ENCODE measurements at regions not wholly inside any gene's neighbourhood (a gene's known extent, or its start where the extent isn't known, plus 50 kb on each side); places are given as distances from the start of the nearest gene placed in this dataset.
"Not testable (repeated sequence)": the region's sequence is repeated elsewhere in the genome, so short reads cannot be mapped to it uniquely, and the experiment has no call there.

- no peak for DNase-seq
These were observed 734.8 kb upstream of the CDH6 start for GRCh38 chr5:30458681-30459080.

DNA sequence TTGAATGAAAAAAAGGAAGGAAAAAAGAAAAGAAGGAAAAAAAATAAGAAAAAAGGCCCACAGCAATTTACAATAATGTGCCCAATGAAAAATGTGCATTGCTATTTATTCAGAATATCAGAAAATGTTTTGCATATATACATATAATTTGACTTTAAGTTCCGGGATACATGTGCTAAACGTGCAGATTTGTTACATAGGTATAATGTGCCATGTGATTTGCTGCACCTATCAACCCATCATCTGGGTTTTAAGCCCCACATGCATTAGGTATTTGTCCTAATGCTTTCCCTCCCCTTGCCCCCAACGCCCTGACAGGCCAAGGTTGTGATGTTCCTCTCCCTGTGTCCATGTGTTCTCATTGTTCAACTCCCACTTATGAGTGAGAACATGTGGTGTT, 738.0 kb upstream of the CDH6 start:
- DNase-seq = not testable (repeated sequence)

GRCh38 chr5:30453168-30453567, 740.3 kb upstream of the CDH6 start:
- DNase-seq = no peak

- DNase-seq = no peak
These were observed 743.3 kb upstream of the CDH6 start for GRCh38 chr5:30450153-30450552.

DNA sequence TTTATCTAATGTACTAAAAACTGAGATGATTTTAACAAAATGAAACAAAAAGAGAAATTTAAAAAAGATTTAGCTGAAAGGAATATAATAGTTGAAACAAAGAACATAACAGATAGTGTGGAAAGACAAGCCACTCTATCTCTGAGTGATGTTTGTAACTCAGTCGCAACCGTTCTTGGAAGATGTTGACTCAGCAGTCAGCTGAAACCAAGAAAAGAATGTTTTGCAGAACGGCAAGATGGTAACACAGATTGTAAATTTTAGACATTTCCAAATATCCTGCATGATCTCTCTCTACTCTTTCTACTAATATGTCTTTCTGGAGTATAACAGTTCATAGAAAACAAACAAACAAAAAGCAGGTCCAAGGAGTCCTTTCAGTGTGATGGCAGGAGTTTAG, 746.1 kb upstream of the CDH6 start:
- no peak for DNase-seq

DNA sequence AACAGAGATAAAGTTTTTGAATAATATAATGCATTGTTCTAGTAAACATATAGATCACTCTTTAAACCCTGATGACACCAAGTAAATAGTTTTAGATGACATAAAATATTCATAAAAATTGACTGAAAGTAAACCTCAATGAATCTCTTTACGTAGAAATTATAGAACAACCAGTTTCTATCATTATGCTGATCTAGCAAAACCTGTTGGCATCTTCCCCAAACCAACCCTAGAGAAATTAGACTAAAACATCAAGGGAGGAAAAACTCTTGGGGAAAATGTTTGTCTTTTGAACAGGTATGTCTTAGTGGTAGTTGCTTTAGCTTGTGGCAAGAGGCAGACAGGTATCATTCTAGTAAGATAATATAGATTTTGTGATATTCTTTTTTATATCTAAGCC, 747.0 kb upstream of the CDH6 start:
- no peak for DNase-seq

DNA sequence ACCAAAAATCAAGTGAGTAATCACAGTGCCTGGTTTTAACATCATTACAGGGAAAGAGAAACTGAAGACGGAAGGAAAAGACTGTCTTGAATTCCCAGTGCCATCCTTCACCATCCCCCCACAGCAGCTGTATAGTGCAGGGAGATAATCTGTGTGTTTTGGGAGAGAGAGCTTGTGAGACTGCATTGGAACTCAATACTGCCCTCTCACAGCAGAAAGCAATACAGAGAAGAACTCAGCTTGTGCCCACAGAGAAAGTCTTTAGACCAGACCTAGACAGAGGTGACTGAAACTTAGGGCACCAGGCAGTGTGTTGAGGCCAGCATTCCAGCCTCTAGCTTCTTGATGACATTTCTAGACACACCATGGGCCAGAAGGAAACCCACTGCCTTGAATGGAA, 754.7 kb upstream of the CDH6 start:
- no peak for DNase-seq

DNA sequence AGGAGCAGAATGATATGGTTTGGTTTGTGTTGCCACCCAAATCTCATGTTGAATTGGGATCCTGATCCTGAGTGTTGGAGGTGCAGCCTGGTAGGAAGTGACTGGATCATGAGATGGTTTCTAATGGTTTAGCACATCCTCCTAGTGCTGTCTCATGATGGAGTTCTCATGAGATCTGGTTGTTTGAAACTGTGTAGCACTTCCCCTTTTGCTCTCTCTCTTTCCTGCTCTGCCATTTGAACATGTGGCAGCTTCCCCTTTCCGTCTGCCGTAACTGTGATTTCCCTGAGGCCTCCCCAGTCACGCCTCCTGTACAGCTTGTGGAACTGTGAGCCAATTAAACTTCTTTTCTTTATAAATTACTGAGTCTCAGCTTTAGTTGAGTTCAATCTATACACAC, 756.8 kb upstream of the CDH6 start:
- DNase-seq = no peak

- not testable (repeated sequence) for DNase-seq
These were observed 764.5 kb upstream of the CDH6 start for GRCh38 chr5:30428866-30429407.

DNA sequence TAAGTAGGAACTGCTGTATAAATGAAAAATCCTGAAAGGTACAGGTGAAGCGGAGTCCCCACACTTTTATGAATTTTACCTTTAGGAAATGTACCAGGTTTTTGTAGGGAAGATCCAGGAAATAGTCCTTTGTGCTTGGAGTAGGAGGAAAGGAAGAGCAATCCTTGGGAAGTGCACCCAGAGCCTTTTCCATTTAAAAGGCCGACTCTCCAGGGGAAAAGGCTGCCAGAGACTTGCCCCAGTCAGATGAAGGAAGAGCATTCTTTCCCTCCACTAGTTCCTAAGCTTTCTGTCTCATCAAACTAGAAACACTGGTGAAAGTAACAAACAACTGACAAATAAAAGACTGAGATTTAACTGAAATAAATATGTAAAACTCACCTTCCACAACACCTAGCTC, 779.4 kb upstream of the CDH6 start:
- DNase-seq = no peak

DNA sequence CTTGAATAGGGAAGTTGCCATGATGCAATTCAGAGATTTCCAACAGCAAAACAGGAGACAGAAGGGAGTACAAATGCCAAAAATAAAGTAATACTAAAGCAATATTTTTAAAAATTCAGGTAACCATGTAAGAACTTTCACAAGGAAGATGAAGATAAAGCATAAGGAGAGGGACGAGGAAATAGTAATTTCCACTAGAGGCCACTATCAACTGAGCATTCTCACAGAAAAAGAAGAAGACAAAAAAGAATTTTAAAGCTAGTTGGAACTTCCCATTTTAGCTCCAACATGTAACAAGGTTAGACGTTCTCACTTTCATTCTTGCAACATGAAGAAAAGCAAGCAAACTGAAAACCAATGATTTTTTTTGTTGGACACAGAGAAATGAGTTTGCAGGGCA, 779.9 kb upstream of the CDH6 start:
- no peak for DNase-seq

DNA sequence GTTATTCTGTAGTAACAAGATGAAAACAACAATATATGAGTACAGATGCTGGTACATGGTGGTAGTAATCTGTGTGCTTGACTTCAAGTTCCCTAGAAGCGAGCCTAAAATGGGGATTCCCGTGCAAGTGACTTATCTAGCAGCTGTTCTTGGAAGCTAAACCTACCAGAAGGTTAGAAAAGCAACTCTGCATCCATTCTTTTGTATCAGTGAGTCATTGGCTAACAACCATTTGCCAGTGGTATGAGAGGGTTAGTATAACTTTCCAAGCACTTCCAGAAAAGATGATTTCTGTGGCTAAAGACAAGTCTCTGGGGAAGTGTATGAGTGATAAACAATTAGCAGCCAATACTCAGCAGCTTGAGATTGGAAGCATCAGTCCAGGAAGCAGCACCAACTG, 787.7 kb upstream of the CDH6 start:
- no peak for DNase-seq

DNA sequence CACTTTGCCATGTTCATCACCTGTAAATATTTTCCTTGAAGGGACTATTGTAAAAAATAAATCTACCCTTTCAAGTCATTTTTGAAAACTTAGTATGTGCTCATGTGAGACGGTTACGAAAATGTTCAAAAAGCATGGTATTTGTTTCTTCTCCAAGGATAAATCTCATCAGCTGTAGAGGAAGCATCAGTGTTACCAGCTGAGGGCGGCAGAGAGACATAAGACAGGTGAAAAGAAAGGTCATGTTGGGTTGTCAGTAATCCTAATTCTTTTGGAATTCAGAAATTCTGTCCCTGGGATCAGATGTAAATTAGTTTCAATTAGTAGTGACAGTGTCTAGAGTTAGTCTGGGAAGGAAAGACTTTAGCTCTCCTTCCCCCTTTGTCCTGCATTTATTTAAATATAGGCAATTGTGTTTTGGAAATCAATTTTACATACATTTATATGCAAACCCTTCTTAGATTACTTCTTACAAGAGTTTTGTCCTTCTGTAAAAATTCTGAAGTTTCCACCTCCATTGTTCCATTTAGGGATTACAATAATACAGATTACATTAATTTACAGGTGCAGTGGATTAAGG, 791.9 kb upstream of the CDH6 start:
- peak; percentile 0 for DNase-seq

GRCh38 chr5:30398423-30398822, 795.1 kb upstream of the CDH6 start:
- no peak for DNase-seq

DNA sequence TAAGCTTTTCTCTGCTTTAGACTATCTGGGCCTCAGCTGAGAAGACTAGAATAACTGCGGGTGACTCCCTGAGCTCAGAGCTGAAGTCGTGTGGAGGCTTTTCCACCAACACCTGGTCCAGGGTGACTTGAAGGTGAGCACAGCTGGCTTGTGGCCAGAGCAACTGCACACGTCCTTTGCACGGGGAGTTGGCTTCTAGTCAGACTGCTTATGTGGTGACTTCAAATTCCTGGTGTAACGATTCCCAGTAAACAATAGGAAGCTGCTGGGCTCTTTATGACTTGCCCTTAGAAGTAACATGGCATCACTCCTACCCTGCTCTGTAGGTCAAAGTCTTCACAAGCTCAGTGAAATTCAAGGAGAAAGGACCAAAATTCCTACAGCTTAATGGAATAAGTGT, 800.6 kb upstream of the CDH6 start:
- DNase-seq = no peak

- DNase-seq = no peak
These were observed 803.4 kb upstream of the CDH6 start for GRCh38 chr5:30390095-30390494.

- no peak for DNase-seq
These were observed 805.4 kb upstream of the CDH6 start for GRCh38 chr5:30387974-30388632.

DNA sequence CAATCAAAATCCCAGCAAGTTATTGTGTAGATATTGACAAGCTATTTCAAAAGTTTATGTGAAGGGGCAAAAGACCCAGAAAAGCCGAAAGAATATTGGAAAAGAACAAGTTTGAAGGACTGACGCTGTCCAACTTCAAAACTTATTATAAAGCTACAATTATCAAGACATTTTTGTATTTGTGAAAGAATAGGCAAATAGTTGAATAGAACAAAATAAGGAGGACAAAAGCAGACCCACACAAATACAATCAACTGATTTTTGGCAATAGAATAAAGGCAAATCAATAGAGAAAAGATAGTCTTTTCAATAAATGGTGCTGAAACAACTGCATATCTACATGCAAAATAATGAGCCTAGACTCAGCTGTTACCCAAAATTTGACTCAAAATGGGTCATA, 807.7 kb upstream of the CDH6 start:
- no peak for DNase-seq

GRCh38 chr5:30384171-30384570, 809.3 kb upstream of the CDH6 start:
- DNase-seq = no peak

GRCh38 chr5:30380228-30380627, 813.3 kb upstream of the CDH6 start:
- DNase-seq = no peak

- no peak for DNase-seq
These were observed 816.6 kb upstream of the CDH6 start for GRCh38 chr5:30376848-30377247.

GRCh38 chr5:30368064-30368463, 825.4 kb upstream of the CDH6 start:
- no peak for DNase-seq

DNA sequence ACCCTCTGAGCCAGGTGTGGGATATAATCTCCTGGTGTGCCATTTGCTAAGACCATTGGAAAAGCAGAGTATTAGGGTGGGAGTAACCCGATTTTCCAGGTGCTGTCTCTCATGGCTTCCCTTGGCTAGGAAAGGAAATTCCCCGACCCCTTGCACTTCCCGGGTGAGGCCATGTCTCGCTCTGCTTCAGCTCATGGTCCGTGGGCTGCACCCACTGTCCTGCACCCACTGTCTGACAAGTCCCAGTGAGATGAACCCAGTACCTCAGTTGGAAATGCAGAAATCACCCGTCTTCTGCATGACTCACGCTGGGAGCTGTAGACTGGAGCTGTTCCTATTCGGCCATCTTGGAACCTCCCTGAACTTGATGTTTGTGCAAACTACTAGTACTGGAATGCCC, 828.5 kb upstream of the CDH6 start:
- not testable (repeated sequence) for DNase-seq

DNA sequence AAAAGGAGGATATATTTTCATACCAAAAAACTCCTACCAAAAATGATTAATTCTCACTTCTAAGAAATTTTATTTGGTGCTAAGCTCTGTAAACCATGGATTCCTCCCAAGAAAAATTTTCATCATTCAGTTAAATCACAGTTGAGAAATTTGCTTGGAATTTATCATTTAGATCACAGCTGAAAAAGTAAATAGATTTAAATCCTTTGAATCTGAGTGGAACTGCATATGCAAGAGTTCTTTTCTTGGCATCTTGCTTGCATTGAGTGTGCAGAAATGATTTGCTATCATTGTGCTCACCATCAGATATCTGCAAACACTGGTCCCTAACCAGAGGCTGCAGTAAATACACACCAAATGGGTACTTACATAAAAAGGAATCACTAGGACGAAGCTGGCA, 836.1 kb upstream of the CDH6 start:
- no peak for DNase-seq

- no peak for DNase-seq
These were observed 837.8 kb upstream of the CDH6 start for GRCh38 chr5:30355675-30356074.

Data from dermis blood vessel endothelial cell (primary cell).